ENCODE measurements at regions not wholly inside any gene's neighbourhood (a gene's known extent, or its start where the extent isn't known, plus 50 kb on each side); places are given as distances from the start of the nearest gene placed in this dataset.

DNA sequence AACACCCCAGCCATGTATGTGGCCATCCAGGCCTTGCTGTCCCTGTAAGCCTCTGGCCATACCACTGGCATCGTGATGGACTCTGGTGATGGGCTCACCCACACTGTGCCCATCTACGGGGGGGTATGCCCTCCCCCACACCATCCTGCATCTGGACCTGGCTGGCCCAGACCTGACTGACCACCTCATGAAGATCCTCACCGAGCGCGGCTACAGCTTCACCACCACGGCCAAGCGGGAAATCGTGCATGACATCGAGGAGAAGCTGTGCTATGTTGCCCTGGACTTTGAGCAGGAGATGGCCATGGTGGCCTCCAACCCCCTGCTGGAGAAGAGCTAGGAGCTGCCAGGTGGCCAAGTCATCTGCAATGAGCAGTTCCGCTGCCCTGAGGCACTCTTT, 80.4 kb upstream of the ZCCHC2 start:
- Histone ChIP-seq H3K27me3 (ENCODE audit: control insufficient read depth, insufficient read depth, low read length) (no peaks in the 10 kb centered on the region), H2AFZ (no peak overlapping the region), H3K79me2 (no peaks in the 10 kb centered on the region), H3K4me3 (ENCODE audit: low read depth, low read length) (no peak overlapping the region), H3K36me3 (ENCODE audit: control insufficient read depth, insufficient read depth, low read length) (no peaks in the 10 kb centered on the region), H3K4me2 (ENCODE audit: low read length) (no peak overlapping the region), H3K4me1 (peaks cover 2% of the 10 kb centered on the region), H3K9me3 (ENCODE audit: control insufficient read depth, low read length) (no peaks in the 10 kb centered on the region), H3K27ac (no peak overlapping the region), H3K9ac (no peak overlapping the region)
- TF ChIP-seq, protein P1, sequence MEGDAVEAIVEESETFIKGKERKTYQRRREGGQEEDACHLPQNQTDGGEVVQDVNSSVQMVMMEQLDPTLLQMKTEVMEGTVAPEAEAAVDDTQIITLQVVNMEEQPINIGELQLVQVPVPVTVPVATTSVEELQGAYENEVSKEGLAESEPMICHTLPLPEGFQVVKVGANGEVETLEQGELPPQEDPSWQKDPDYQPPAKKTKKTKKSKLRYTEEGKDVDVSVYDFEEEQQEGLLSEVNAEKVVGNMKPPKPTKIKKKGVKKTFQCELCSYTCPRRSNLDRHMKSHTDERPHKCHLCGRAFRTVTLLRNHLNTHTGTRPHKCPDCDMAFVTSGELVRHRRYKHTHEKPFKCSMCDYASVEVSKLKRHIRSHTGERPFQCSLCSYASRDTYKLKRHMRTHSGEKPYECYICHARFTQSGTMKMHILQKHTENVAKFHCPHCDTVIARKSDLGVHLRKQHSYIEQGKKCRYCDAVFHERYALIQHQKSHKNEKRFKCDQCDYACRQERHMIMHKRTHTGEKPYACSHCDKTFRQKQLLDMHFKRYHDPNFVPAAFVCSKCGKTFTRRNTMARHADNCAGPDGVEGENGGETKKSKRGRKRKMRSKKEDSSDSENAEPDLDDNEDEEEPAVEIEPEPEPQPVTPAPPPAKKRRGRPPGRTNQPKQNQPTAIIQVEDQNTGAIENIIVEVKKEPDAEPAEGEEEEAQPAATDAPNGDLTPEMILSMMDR (IDR thresholded peaks at IDR 0.05): no peak

DNA sequence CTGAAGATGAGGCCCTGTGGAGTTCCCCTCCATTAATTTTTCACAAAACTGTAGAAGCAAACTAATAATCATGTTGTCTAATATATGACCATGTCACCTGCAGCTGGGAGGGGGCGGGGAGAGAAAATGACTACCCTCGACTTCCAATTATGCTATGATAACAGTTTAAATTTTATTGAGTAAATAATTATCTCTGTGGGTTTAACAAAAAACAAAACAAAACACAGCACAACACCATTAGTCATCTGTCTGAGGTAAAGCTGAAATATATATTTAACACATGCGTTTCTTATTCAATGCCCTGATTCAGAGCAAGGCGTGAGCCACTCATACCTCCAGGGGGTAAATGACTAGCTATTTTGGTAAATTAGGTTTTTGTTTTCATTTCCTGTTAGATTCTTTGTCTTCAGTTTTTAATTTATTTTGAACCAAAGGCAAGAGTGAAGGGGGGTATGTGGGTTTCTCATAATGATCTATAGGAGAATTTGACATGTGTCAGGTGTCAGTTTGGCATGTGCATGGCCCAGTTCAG, 77.4 kb upstream of the ZCCHC2 start:
- no peak overlapping the region for H3K4me3 ChIP-seq (ENCODE audit: low read depth, low read length)
- H3K27ac ChIP-seq: no peak overlapping the region
- H2AFZ ChIP-seq: no peak overlapping the region
- H3K27me3 ChIP-seq (ENCODE audit: control insufficient read depth, insufficient read depth, low read length): no peaks in the 10 kb centered on the region
- no peaks in the 10 kb centered on the region for H3K4me1 ChIP-seq
- H3K9me3 ChIP-seq (ENCODE audit: control insufficient read depth, low read length): no peaks in the 10 kb centered on the region
- no peaks in the 10 kb centered on the region for H3K36me3 ChIP-seq (ENCODE audit: control insufficient read depth, insufficient read depth, low read length)
- no peak overlapping the region for H3K4me2 ChIP-seq (ENCODE audit: low read length)
- TF ChIP-seq, protein P1 (IDR thresholded peaks at IDR 0.05): no peak
- no peak overlapping the region for H3K9ac ChIP-seq
- H3K79me2 ChIP-seq: no peaks in the 10 kb centered on the region

DNA sequence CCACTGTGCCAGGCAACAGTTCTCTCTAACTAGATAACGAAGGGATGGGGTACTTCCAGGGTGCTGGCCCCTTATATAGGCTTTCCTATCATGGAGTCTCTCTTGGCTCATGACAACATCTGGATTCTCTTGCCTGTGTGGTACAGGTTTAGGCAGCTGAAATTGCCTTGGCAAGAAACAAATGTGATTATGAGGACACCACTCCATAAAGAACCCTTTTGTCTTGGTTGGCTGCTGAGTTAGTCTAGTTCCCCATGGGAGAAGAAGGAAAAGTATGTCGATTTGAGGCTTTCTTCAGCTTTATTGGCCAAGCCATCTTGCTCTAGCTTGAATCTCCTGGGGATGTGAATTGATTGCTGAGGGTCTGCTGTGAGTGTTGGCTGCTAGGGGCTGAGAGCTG, 76.3 kb upstream of the ZCCHC2 start:
- Histone ChIP-seq H3K9ac (no peak overlapping the region), H3K4me2 (ENCODE audit: low read length) (no peak overlapping the region), H3K36me3 (ENCODE audit: control insufficient read depth, insufficient read depth, low read length) (no peaks in the 10 kb centered on the region), H3K9me3 (ENCODE audit: control insufficient read depth, low read length) (no peaks in the 10 kb centered on the region), H3K4me3 (ENCODE audit: low read depth, low read length) (no peak overlapping the region), H3K4me1 (no peaks in the 10 kb centered on the region), H3K27ac (no peak overlapping the region), H2AFZ (no peak overlapping the region), H3K79me2 (no peaks in the 10 kb centered on the region), H3K27me3 (ENCODE audit: control insufficient read depth, insufficient read depth, low read length) (no peaks in the 10 kb centered on the region)
- TF ChIP-seq, protein P1 (IDR thresholded peaks at IDR 0.05): no peak

DNA sequence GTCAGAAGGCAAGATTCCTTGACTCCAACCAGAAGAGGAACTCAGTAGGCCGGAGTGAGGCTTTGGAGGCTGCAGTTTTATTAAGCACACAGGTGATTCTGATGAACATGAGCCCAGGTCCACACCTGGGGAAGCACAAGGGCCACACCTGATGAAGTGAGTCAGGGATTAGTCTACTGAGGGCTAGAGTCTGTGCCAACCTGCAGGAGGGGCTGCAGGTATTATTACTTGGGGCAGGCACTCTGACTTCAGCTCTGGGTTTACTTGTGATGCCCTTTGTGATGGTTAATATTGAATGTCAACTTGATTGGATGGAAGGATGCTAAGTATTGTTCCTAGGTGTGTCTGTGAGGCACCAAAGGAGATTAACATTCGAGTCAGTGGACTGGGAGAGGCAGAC, 75.2 kb upstream of the ZCCHC2 start:
- Histone ChIP-seq H2AFZ (no peak overlapping the region), H3K9me3 (ENCODE audit: control insufficient read depth, low read length) (no peaks in the 10 kb centered on the region), H3K9ac (no peak overlapping the region), H3K27me3 (ENCODE audit: control insufficient read depth, insufficient read depth, low read length) (no peaks in the 10 kb centered on the region), H3K27ac (no peak overlapping the region), H3K36me3 (ENCODE audit: control insufficient read depth, insufficient read depth, low read length) (no peaks in the 10 kb centered on the region), H3K4me3 (ENCODE audit: low read depth, low read length) (no peak overlapping the region), H3K79me2 (no peaks in the 10 kb centered on the region), H3K4me2 (ENCODE audit: low read length) (no peak overlapping the region), H3K4me1 (no peaks in the 10 kb centered on the region)
- TF ChIP-seq, protein P1 (IDR thresholded peaks at IDR 0.05): no peak

DNA sequence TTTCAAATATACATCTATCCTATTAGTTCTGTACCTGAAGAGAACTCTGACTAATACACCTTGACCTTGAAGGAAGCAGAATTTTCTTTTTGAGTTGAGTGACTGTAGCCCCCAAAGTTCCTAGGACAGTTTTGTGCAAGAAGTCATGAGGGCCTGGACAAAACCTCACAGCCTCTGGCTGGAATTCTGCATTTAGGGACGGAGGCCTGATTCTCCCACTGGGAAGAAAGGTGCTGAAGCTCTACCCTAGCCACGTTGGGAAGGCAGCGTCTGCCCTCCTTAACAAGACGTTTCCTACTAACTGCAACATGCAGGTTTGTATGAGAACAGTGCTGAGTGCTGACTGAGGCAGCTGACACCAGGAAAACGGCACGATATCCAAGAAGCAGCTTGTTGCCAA, 74.4 kb upstream of the ZCCHC2 start:
- no peaks in the 10 kb centered on the region for H3K27me3 ChIP-seq (ENCODE audit: control insufficient read depth, insufficient read depth, low read length)
- H3K36me3 ChIP-seq (ENCODE audit: control insufficient read depth, insufficient read depth, low read length): no peaks in the 10 kb centered on the region
- no peak overlapping the region for H3K27ac ChIP-seq
- H3K79me2 ChIP-seq: no peaks in the 10 kb centered on the region
- no peak overlapping the region for H2AFZ ChIP-seq
- H3K4me3 ChIP-seq (ENCODE audit: low read depth, low read length): no peak overlapping the region
- TF ChIP-seq, protein P1 (IDR thresholded peaks at IDR 0.05): no peak
- no peak overlapping the region for H3K9ac ChIP-seq
- H3K4me1 ChIP-seq: no peaks in the 10 kb centered on the region
- H3K9me3 ChIP-seq (ENCODE audit: control insufficient read depth, low read length): no peaks in the 10 kb centered on the region
- no peak overlapping the region for H3K4me2 ChIP-seq (ENCODE audit: low read length)
